ENCODE measurements at regions not wholly inside any gene's neighbourhood (a gene's known extent, or its start where the extent isn't known, plus 50 kb on each side); places are given as distances from the start of the nearest gene placed in this dataset.

GRCh38 chr10:131677671-131678070, 223.1 kb upstream of the PPP2R2D start:
- TF ChIP-seq POLR2AphosphoS5 (IDR thresholded peaks at IDR 0.05) = no peak
- TF ChIP-seq, protein P1, sequence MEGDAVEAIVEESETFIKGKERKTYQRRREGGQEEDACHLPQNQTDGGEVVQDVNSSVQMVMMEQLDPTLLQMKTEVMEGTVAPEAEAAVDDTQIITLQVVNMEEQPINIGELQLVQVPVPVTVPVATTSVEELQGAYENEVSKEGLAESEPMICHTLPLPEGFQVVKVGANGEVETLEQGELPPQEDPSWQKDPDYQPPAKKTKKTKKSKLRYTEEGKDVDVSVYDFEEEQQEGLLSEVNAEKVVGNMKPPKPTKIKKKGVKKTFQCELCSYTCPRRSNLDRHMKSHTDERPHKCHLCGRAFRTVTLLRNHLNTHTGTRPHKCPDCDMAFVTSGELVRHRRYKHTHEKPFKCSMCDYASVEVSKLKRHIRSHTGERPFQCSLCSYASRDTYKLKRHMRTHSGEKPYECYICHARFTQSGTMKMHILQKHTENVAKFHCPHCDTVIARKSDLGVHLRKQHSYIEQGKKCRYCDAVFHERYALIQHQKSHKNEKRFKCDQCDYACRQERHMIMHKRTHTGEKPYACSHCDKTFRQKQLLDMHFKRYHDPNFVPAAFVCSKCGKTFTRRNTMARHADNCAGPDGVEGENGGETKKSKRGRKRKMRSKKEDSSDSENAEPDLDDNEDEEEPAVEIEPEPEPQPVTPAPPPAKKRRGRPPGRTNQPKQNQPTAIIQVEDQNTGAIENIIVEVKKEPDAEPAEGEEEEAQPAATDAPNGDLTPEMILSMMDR (IDR thresholded peaks at IDR 0.05) = no peak
- TF ChIP-seq EP300 (IDR thresholded peaks at IDR 0.05) = no peak
- TF ChIP-seq POLR2A (IDR thresholded peaks at IDR 0.05) = no peak
- Histone ChIP-seq H3K4me3 (no peak overlapping the region), H3K36me3 (no peaks in the 10 kb centered on the region), H3K4me1 (no peaks in the 10 kb centered on the region), H3K27ac (no peak overlapping the region), H3K27me3 (peaks cover 8% of the 10 kb centered on the region), H3K9me3 (no peaks in the 10 kb centered on the region)
- WGBS = 80% methylated on average over 1 of the region's 8 CpGs
- DNase-seq (ENCODE audit: low spot score in 2 of 2) = no peak

DNA sequence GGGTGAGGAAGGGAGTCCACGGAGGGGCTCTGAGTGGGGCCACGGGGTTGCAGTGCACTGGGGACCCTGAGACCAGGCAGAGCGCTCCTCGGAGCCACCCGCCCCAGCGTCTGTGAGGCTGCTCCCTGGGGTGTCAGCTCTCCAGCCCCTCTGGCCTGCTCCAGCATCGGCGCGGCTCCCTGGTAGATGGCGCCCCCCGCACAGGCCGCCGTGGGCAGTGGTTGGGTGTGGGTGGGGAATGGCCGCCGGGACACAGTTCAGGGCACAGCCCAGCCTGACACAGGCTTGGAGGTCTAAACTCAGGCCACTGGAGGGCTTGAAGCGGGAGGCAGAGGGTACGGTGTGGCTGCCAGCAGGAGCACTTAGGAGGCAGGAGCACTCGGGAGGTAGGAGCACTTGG, 222.6 kb upstream of the PPP2R2D start:
- DNase-seq (ENCODE audit: low spot score in 2 of 2) = no peak
- H3K27ac ChIP-seq = no peak overlapping the region
- 86% methylated on average over 5 of the region's 18 CpGs for WGBS
- peaks cover 8% of the 10 kb centered on the region for H3K27me3 ChIP-seq
- TF ChIP-seq EP300 (IDR thresholded peaks at IDR 0.05) (no peak), POLR2AphosphoS5 (IDR thresholded peaks at IDR 0.05) (no peak), POLR2A (IDR thresholded peaks at IDR 0.05) (no peak)
- TF ChIP-seq, protein P1 (IDR thresholded peaks at IDR 0.05) = no peak
- no peak overlapping the region for H3K4me3 ChIP-seq
- H3K9me3 ChIP-seq = no peaks in the 10 kb centered on the region
- H3K36me3 ChIP-seq = no peaks in the 10 kb centered on the region
- no peaks in the 10 kb centered on the region for H3K4me1 ChIP-seq

DNA sequence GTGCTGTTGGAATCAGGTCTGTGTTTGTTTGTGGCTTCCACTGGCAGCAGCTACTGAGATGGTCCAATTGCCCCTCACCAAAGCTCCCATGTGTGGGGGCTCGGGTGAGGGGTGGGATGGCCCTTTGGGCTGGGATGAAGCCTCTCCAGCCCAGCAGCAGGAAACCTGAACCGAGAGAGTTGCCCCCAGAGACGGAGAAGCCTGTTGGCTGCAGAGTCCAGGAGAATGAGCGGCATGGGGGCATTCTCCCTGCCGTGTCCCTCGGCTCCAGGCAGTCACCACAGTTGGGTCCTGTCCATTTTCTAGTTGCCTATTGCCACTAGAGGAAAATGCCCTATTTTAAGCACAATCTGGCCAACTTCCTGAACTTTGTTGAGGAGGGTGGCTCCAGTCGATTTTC, 222.2 kb upstream of the PPP2R2D start:
- TF ChIP-seq POLR2A (IDR thresholded peaks at IDR 0.05) (no peak), EP300 (IDR thresholded peaks at IDR 0.05) (no peak), POLR2AphosphoS5 (IDR thresholded peaks at IDR 0.05) (no peak)
- TF ChIP-seq, protein P1 (IDR thresholded peaks at IDR 0.05) = no peak
- WGBS = 84% methylated on average over 7 of the region's 7 CpGs
- no peak for DNase-seq (ENCODE audit: low spot score in 2 of 2)
- Histone ChIP-seq H3K4me1 (no peaks in the 10 kb centered on the region), H3K27me3 (peaks cover 13% of the 10 kb centered on the region), H3K9me3 (no peaks in the 10 kb centered on the region), H3K36me3 (no peaks in the 10 kb centered on the region), H3K4me3 (no peak overlapping the region), H3K27ac (no peak overlapping the region)

DNA sequence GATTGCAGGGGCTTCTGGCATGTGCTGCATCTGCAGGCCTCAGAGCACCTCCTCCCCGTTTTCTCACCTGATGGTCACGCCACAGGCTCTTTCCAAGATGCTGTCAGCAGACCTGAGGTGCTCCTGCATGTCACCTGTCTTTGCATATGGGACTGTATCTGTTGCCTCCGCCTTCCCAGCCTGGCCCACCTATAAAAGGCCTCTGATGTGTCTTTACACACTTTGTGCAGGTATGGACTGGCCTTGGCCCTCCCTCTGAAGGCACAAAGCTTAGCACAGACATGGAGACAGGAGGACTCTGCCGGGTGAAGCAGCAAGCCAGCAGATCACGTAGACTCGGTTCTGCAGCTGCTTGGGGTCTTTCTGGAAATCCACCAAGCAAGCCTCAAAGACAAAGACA, 220.9 kb upstream of the PPP2R2D start:
- TF ChIP-seq POLR2A (IDR thresholded peaks at IDR 0.05) (no peak), POLR2AphosphoS5 (IDR thresholded peaks at IDR 0.05) (no peak), EP300 (IDR thresholded peaks at IDR 0.05) (no peak)
- TF ChIP-seq, protein P1 (IDR thresholded peaks at IDR 0.05) = no peak
- WGBS = 63% methylated on average over 5 of the region's 6 CpGs
- H3K4me1 ChIP-seq = no peaks in the 10 kb centered on the region

GRCh38 chr10:131681122-131681521, 219.7 kb upstream of the PPP2R2D start:
- WGBS = 73% methylated on average over 4 of the region's 7 CpGs
- TF ChIP-seq POLR2A (IDR thresholded peaks at IDR 0.05) (no peak), POLR2AphosphoS5 (IDR thresholded peaks at IDR 0.05) (no peak), EP300 (IDR thresholded peaks at IDR 0.05) (no peak)
- TF ChIP-seq, protein P1 (IDR thresholded peaks at IDR 0.05) = no peak

More for the DNA sequence above, 220.9 kb upstream of the PPP2R2D start:
- Histone ChIP-seq H3K36me3 (no peaks in the 10 kb centered on the region), H3K27ac (no peak overlapping the region), H3K4me3 (no peak overlapping the region), H3K27me3 (peaks cover 16% of the 10 kb centered on the region), H3K9me3 (no peaks in the 10 kb centered on the region)
- DNase-seq (ENCODE audit: low spot score in 2 of 2) = no peak

More at GRCh38 chr10:131681122-131681521, 219.7 kb upstream of the PPP2R2D start:
- no peaks in the 10 kb centered on the region for H3K9me3 ChIP-seq
- DNase-seq (ENCODE audit: low spot score in 2 of 2) = no peak
- no peaks in the 10 kb centered on the region for H3K4me1 ChIP-seq
- no peak overlapping the region for H3K4me3 ChIP-seq
- no peak overlapping the region for H3K27ac ChIP-seq
- peaks cover 16% of the 10 kb centered on the region for H3K27me3 ChIP-seq
- no peaks in the 10 kb centered on the region for H3K36me3 ChIP-seq

All from suprapubic skin (tissue), 4 donors.